Activated CD4-positive, CD25-positive, alpha-beta regulatory T cell treated with anti-CD3 and anti-CD28 coated beads, Interleukin-2, amount 50 U/mL, for 72 hours (primary cell): ENCODE measurements at regions not wholly inside any gene's neighbourhood (a gene's known extent, or its start where the extent isn't known, plus 50 kb on each side); places are given as distances from the start of the nearest gene placed in this dataset.
"Not testable (repeated sequence)": the region's sequence is repeated elsewhere in the genome, so short reads cannot be mapped to it uniquely, and the experiment has no call there.

Source experiments
- DNase-seq: peaks from one replicate; pipeline ENCODE4 v3.0.0; 2021

- no peak for DNase-seq
Measured at GRCh38 chr15:70602834-70603560, 160.4 kb downstream of the UACA start.

- no peak for DNase-seq
Measured at GRCh38 chr15:70602281-70602680, 161.1 kb downstream of the UACA start.

- DNase-seq, result no peak
Measured at GRCh38 chr15:70597945-70598344, 165.4 kb downstream of the UACA start.

GRCh38 chr15:70597056-70597603, 166.2 kb downstream of the UACA start:
- DNase-seq, result no peak

- no peak for DNase-seq
Measured at GRCh38 chr15:70596354-70597055, 166.9 kb downstream of the UACA start.

GRCh38 chr15:70593795-70594194, 169.6 kb downstream of the UACA start:
- DNase-seq, result no peak

- no peak for DNase-seq
Measured at GRCh38 chr15:70589728-70590127, 173.6 kb downstream of the UACA start.

GRCh38 chr15:70589221-70589620, 174.1 kb downstream of the UACA start:
- DNase-seq, result no peak

GRCh38 chr15:70588613-70589012, 174.7 kb downstream of the UACA start:
- no peak for DNase-seq

- no peak for DNase-seq
Measured at GRCh38 chr15:70587896-70588567, 175.3 kb downstream of the UACA start.

GRCh38 chr15:70587012-70587634, 176.2 kb downstream of the UACA start:
- not testable (repeated sequence) for DNase-seq

- DNase-seq, result no peak
Measured at GRCh38 chr15:70586241-70586640, 177.1 kb downstream of the UACA start.

- DNase-seq, result no peak
Measured at GRCh38 chr15:70585707-70586034, 177.7 kb downstream of the UACA start.

- peak; percentile 35 for DNase-seq
Measured at GRCh38 chr15:70584838-70585706, 178.3 kb downstream of the UACA start.

- DNase-seq, result no peak
Measured at GRCh38 chr15:70584441-70584837, 178.9 kb downstream of the UACA start.

- DNase-seq, result no peak
Measured at GRCh38 chr15:70583006-70583405, 180.4 kb downstream of the UACA start.

GRCh38 chr15:70582143-70582945, 181.0 kb downstream of the UACA start:
- DNase-seq, result no peak

GRCh38 chr15:70580958-70581357, 182.4 kb downstream of the UACA start:
- no peak for DNase-seq

- DNase-seq, result no peak
Measured at GRCh38 chr15:70580286-70580685, 183.1 kb downstream of the UACA start.

GRCh38 chr15:70579766-70580165, 183.6 kb downstream of the UACA start:
- DNase-seq, result no peak

GRCh38 chr15:70578196-70578595, 185.2 kb downstream of the UACA start:
- no peak for DNase-seq
